Left colon (tissue), 2 donors: ENCODE measurements at regions not wholly inside any gene's neighbourhood (a gene's known extent, or its start where the extent isn't known, plus 50 kb on each side); places are given as distances from the start of the nearest gene placed in this dataset.
"Not testable (repeated sequence)": the region's sequence is repeated elsewhere in the genome, so short reads cannot be mapped to it uniquely, and the experiment has no call there.

Experiments
- ATAC-seq: fragments of 200-7000 bp; cut with Tn5 transposase; one replicate; pipeline ENCODE4 v1.9.1; 2020; ENCODE audit warnings: mild to moderate bottlenecking, moderate library complexity
- DNase-seq, 2 donors: peaks; one replicate each; pipeline ENCODE4 v3.0.0-alpha.2; 2020
- intact Hi-C, 2 donors: fragments of 100-400 bp; cut with DNase I in 1 of 2; cut with micrococcal nuclease in 1 of 2; formaldehyde crosslinking; loops; one replicate each; pipeline versions ENCODE4 v1.11.2 to v1.14.0; 2022; cut with DNase I, micrococcal nuclease
- donor health status: DM: no; HTN: no; CAD: no.
- donor health status: DM: yes; HTN: yes; CAD: no.

DNA sequence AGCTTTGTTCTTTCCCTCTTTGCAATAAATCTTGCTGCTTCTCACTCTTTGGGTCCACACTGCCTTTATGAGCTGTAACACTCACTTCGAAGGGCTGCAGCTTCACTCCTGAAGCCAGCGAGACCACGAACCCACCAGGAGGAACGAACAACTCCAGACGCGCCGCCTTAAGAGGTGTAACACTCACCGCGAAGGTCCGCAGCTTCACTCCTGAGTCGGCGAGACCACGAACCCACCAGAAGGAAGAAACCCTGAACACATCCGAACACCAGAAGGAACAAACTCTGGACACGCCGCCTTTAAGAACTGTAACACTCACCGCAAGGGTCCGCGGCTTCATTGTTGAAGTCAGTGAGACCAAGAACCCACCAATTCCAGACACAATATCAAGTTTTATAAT, 178.7 kb upstream of the FIGN start:
- ATAC-seq, DNase-seq, intact Hi-C loops: not testable (repeated sequence)

DNA sequence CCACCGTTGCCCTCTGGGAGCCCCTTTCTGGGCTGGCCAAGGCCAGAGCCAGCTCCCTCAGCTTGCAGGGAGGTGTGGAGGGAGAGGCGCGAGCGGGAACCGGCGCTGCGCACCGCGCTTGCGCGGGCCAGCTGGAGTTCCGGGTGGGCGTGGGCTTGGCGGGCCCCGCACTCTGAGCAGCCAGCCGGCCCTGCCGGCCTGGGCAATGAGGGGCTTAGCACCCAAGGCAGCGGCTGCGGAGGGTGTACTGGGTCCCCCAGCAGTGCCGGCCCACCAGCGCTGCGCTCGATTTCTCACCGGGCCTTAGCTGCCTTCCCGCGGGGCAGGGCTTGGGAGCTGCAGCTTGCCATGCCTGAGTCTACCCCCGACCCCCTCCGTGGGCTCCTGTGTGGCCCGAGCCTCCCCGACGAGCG, 177.7 kb upstream of the FIGN start:
- intact Hi-C loops, ATAC-seq, DNase-seq: not testable (repeated sequence)

DNA sequence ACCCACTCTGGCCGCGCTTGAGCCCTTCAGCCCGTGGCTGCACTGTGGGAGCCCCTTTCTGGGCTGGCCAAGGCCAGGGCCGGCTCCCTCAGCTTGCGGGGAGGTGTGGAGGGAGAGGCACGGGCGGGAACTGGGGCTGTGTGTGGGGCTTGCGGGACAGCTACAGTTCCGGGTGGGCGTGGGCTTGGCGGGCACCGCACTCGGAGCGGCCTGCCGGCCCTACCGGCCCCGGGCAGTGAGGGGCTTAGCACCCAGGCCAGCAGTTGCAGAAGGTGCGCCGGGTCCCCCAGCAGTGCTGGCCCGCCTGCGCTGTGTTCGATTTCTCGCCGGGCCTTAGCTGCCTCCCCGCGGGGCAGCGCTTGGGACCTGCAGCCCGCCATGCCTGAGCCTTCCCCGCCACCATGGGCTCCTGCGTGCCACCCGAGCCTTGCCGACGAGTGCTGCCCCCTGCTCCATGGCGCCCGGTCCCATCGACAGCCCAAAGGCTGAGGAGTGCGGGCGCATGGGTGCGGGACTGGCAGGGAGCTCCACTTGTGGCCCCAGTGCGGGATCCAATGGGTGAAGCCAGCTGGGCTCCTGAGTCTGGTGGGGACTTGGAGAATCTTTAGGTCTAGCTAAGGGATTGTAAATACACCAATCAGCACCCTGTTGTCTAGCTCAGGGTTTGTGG, 173.7 kb upstream of the FIGN start:
- no peak for DNase-seq
- ATAC-seq: no peak
- intact Hi-C loops: no loop called here

DNA sequence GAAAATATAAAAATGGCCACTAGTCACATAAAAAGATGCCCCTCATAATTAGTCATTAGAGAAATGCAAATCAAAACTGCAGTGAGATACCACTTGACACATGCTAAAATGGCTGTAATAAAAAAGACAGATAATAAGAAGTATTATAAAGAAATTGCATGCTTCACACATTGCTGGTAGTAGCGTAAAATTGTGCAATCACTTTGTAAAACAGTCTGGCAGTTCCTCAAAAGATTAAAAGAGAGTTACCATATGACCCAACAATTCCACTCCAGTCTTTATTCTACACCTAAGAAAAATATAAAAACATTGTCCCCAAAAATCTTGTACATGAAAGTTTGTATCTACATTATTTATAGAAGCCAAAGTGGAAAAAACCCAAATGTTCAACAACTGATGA, 170.6 kb upstream of the FIGN start:
- ATAC-seq: no peak
- DNase-seq: no peak
- intact Hi-C loops: no loop called here

DNA sequence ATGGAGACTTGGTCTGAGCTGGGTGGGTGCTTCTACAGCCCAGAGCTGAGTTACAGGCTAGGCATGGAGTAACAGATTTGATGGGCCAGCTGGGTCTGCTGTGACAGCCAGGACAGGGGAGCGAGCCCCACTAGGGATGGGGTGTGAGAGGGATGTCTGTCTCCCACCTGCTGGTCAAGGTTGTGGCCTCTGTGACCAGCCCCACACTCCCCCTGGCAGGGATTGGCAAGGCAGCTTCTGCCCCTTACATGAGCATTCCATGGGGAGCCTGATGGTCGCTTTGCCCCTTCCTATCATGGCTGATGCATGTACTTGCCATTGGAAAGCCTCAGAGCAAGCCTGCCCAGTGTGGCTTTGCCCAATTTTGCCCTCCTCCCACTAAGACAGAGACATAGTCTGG, 162.0 kb upstream of the FIGN start:
- ATAC-seq (no peak), DNase-seq (no peak)
- intact Hi-C loops: no loop called here

DNA sequence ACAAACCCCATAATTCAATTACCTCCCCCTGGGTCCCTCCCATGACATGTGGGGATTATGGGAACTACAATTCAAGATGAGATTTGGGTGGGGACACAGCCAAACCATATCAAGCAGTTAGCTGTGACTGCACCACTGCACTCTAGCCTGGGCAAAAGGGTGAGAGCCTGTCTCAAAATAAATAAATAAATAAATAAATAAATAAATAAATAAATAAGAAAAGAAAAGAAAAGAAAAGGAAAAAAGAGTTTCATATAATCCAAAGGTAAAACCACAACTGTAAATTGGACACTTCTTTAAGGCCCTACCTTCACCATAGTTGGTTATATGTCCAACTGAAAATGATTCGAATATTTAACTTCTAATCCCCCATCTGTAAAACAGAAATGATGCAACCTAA, 157.6 kb upstream of the FIGN start:
- DNase-seq, intact Hi-C loops, ATAC-seq: not testable (repeated sequence)

DNA sequence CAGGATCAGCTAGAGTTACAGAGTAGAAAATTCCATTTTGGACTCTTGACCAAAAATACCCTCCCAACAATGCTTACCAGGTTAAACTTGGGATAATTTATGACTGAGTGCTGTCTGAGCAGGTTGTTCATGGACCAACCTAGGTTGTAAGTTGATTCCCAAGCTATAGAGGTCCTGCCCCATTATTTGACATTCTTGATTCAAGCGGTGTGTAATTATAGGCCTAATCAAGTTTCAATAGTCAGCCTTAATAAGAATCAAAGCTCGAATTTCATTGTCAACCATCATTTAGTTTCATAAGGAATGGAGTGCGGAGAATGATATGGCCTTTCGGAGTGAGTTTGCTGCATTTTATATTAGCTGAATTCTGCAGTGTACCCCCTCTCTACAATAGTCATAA, 152.8 kb upstream of the FIGN start:
- ATAC-seq: no peak
- intact Hi-C loops: no loop called here
- no peak for DNase-seq

DNA sequence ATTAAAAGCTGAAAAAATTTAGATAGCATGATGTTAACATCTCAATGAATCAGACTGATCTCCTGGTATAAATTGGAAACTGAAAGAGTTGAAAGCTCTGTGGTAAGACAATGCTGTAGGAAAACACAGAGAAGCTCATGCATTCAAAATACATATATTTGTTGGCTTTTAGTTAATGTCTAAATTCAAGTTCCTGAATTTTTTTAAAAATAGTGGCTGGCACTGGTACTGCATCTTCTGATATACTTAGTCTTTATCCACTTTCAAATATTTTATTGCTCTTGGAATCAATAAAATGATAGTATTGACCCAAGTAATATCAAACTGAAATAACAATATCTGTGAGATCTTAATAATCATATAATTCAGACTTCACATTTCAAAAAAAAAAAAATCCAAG, 151.4 kb upstream of the FIGN start:
- ATAC-seq: no peak
- no peak for DNase-seq
- intact Hi-C loops: no loop called here

DNA sequence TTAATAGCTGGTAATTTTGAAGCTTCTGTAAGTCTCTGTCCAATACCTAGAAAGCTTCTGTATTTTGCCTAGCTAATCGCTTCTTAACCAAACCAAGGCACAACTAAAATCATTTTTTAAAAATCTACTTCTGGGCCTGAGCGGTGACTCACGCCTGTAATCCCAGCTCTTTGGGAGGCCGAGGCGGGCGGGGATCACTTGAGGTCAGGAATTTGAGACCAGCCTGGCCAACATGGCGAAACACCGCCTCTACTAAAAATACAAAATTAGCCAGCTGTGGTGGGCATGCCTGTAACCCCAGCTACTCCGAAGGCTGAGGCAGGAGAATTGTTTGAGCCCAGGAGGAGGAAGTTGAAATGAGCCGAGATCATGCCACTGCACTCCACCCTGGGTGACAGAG, 148.6 kb upstream of the FIGN start:
- ATAC-seq (no peak), DNase-seq (no peak)
- intact Hi-C loops: no loop called here

DNA sequence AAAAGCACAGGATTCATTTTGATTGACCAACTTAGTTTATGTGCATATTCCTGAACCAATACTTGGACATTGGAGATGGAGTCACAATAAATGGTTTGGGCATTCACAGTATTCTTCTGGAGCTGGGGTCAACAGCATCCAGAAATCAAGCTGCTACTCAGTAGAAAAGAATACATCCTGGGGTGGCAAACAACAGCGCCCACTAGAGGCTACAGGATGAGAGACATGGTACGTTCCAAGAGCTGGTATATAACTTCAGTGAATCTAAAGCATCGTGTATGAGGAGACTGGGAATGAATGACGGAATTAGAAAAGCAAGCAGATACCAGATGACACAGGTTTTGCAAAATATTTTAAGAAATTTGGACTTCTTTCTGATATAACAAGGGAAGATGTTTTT, 142.9 kb upstream of the FIGN start:
- ATAC-seq (no peak), DNase-seq (no peak)
- intact Hi-C loops: no loop called here

DNA sequence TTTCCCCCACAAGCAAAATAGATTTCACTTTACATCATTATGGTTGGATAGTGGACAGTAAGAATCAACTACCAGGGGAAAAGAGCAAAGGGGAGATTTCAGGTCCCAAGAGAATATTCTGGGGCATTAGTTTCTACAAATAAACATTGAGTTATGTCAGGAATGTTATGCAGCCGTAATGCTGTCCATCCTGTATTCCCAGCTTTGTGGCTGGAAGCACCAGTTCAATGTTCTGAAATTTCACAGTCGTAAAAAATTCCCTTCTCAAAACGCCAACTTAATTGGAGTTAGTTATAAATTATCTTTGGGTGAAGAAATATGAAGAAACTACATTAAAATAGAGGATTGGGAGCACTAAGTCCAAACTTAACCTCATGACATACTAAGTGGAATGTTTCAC, 141.5 kb upstream of the FIGN start:
- intact Hi-C loops: no loop called here
- ATAC-seq (no peak), DNase-seq (no peak)

DNA sequence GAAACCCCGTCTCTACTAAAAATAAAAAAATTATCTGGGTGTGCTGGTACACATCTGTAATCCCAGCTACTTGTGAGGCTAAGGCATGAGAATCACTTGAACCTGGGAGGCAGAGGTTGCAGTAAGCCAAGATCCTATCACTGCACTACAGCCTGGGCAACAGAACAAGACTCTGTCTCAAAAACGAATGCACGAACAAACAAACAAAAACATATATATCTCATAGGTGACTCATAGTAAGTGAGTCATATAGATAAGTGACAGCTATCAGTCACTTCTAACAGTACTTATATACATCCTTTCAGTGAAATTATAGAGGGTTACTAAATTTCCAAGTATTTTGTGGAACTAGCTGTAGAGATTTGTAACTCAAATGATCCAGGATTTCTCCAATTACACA, 127.3 kb upstream of the FIGN start:
- intact Hi-C loops: no loop called here
- DNase-seq (no peak), ATAC-seq (no peak)

DNA sequence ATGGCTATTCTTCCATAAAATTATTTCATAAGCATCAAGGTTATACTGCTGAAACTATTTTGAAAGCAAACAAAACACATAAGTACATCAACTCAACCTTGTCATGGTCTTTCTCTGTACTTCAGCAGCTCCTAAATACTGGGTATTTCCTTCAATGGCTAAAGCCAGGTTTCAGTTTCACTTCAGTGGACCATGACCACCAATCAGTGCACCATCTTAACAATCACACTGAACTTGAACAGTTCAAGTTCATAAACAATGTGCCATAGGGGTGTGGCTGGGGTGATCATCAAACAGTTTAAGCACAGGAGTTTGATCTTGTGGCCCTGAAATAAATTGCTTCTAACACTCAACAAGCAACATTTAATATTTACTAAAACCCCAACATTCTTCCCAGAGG, 124.1 kb upstream of the FIGN start:
- ATAC-seq (no peak), DNase-seq (no peak)
- intact Hi-C loops: no loop called here

DNA sequence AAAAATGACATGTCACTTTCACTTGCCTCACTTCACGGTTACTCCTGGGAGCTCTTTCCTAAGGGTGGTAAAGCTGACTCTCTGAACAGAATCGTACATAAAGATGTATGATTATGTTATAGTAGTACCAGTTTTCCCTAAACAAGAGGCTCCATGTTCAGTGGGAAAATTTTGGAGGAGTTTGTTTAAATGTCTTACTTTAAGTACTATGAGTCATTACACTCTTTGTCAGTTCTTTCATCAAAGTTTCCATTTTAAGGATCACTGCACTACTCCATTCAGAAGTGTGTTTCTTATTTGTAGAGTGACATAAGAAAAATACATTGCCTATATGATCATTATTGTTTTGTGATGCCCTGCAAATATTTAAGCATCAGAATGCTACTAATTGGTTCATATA, 121.1 kb upstream of the FIGN start:
- DNase-seq (no peak), ATAC-seq (no peak)
- intact Hi-C loops: no loop called here

DNA sequence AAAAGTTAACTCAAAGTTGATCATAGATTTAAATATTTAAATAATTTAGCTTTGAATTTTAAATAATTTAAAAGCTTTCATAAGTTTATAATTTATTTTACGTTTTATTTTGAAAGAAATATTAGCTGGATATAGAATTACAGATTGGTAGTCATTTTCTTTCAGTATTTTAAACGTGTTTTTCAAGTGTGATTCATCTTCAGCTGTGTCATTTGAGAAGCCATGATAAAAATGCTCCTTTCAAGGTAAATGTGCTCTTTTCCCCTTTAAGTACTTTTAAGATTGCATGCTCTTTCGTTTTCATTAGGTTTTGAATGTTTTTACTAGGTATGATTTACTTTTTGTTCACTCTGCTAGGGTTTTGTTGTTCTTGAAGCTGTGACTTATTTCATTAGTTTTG, 116.8 kb upstream of the FIGN start:
- intact Hi-C loops: no loop called here
- DNase-seq (no peak), ATAC-seq (no peak)

DNA sequence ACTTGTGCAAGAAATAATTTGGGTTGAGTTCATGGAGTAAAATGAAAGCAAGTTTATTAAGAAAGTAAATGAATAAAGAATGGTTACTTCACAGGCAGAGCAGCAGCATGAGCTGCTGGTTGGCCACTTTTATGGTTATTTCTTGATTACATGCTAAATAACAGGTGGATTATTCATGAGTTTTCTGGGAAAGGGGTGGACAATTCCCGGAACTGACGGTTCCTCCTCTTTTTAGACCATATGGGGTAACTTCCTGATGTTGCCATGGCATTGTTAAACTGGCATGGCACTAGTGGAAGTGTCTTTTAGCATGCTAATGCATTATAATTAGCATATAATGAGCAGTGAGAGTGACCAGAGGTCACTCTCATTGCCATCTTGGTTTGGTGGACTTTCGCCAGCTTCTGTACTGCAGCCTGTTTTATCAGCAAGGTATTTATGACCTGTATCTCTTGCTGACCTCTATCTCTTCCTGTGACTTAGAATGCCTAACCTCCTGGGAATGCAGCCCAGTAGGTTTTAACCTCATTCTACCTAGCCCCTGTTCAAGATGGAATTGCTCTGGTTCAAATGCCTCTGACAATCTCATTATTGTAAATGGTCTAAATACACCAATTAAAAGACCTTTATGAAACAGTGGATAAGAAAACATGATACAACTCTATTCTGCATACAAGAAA, 114.1 kb upstream of the FIGN start:
- ATAC-seq (no peak), DNase-seq (no peak)
- intact Hi-C loops: no loop called here

DNA sequence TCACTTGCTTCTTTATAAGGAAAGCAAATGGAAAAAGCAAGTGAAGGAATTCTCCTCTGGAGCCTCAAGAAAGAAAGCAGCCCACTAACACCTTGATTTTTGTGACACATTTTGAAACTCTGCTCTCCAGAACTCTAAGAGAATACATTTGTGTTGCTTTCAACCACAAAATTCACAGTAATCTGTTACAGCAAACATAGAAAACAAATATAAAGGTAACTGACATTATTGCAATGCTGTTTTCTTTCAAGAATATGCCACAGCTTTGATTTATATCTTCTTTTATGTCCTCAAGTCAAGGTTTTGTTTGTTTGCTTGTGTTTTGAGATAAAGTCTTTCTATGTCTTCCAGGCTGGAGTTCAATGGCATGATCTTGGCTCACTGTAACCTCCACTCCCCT, 103.1 kb upstream of the FIGN start:
- DNase-seq (no peak), ATAC-seq (no peak)
- intact Hi-C loops: no loop called here

DNA sequence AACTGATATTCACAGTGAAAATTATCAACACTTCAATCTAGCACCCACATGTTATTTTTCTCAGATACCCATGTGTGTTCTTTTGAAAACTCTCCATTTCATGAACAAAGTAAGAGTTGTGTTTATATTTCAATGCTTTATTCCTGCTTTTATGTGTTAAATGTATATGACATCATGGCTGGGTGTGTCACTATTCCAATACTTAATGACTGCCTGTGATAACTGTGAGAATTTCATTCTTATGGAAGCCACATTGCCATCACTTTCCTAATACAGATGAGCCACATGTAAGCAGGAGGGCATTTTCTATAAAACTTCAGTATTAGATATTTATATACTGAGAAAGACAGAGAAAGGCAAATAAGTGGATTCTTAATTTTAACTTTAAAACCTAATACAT, 100.4 kb upstream of the FIGN start:
- intact Hi-C loops: no loop called here
- ATAC-seq (no peak), DNase-seq (no peak)

DNA sequence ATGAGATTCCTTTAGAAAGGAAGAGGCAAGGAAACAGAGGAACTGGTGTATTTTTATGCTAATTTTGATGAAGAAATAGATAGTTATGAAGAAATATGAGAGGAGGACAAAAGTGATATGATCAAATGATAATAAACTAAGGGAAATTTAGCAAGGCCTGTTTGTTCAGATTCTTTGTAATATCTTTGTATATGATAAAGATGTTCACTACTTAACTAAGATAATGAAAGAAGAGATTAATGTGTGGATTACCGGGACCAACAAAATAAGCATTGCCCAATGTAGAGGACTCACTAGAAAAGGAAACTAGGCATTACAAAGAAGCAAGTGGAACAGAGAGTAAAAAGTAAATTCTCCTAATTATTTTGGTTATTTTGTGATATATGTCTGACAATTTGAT, 99.0 kb upstream of the FIGN start:
- no peak for ATAC-seq
- no peak for DNase-seq
- intact Hi-C loops: no loop called here

DNA sequence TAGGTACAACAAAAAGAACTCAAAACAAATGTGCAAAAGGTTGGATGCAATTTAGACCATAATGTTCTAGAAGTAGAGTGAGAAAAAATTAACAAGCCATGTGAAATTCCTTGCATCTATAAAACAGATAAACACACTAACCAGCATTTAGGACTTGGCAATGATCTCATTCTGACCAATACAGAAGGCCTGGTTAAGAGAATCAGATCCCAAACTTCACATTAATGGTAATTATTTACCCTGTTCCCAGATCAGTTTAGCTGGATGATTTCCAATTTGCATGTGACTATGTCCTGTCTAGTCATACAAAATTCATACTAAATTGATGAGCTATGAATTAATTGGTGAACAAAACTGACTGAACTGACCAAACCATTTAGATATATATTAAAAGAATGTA, 98.4 kb upstream of the FIGN start:
- no peak for DNase-seq
- no peak for ATAC-seq
- intact Hi-C loops: no loop called here

DNA sequence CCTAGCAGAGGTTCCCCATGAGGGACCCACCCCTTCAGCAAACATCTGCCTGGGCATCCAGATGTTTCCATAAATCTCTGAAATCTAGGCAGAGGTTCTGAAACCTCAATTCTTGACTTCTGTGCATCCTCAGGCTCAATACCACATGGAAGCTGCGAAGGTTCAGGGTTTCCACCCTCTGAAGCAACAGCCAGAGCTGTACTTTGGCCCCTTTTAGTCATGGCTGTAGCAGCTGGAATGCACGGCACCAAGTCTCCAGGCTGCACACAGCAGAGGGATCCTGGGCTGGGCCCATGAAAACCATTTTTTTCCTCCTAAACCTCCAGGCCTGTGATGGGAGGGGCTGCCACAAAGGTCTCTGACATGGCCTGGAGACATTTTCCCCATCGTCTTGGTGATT, 93.0 kb upstream of the FIGN start:
- intact Hi-C loops: no loop called here
- ATAC-seq (no peak), DNase-seq (no peak)
